ENCODE measurements at regions not wholly inside any gene's neighbourhood (a gene's known extent, or its start where the extent isn't known, plus 50 kb on each side); places are given as distances from the start of the nearest gene placed in this dataset.

GRCh38 chr16:6573577-6573976, 759.1 kb upstream of the RBFOX1 start:
- POLR2A ChIA-PET (ENCODE audit: unreplicated experiment), result no interaction called here
- Histone ChIP-seq H3K4me1 (ENCODE audit: control insufficient read depth, insufficient read depth, low read length) (no peaks in the 10 kb centered on the region), H3K9me1 (ENCODE audit: insufficient read depth, low read length) (no peaks in the 10 kb centered on the region), H2AK5ac (ENCODE audit: low read depth, low read length) (no peak overlapping the region), H3K14ac (replicated peaks; ENCODE audit: low read depth, low read length) (no peak overlapping the region), H3K79me1 (ENCODE audit: low read depth in 1 of 2, low read length in 2 of 2) (no peaks in the 10 kb centered on the region), H4K5ac (ENCODE audit: low read depth, low read length) (no peak overlapping the region), H3K27me3 (ENCODE audit: control insufficient read depth, insufficient read depth, low read length) (no peaks in the 10 kb centered on the region), H4K8ac (ENCODE audit: low read depth in 2 of 2, low read length in 2 of 2) (no peak overlapping the region), H2BK5ac (ENCODE audit: low read depth, low read length, poor library complexity, severe bottlenecking) (no peak overlapping the region), H2BK15ac (ENCODE audit: low read depth, low read length) (no peak overlapping the region), H3K27ac (ENCODE audit: insufficient read depth, low read length) (no peak overlapping the region), H2BK20ac (ENCODE audit: low read depth, low read length) (no peak overlapping the region), H3K4me2 (ENCODE audit: low read depth, low read length) (no peak overlapping the region), H2BK120ac (ENCODE audit: low read depth, low read length) (no peak overlapping the region), H3K4ac (ENCODE audit: low read depth, low read length) (no peak overlapping the region), H3K36me3 (ENCODE audit: control insufficient read depth, insufficient read depth, low read length) (no peaks in the 10 kb centered on the region), H3K56ac (ENCODE audit: extremely low read depth, insufficient read depth, low read length) (no peak overlapping the region), H2AFZ (replicated peaks; ENCODE audit: low read length, poor library complexity) (no peak overlapping the region), H2AK9ac (replicated peaks; ENCODE audit: low read depth, low read length, poor library complexity) (no peak overlapping the region), H3K18ac (ENCODE audit: low read depth, low read length) (no peak overlapping the region), H3K4me3 (ENCODE audit: insufficient read depth, low read depth, low read length) (no peak overlapping the region), H3K9me3 (ENCODE audit: control insufficient read depth, insufficient read depth, low read length) (peaks cover 15% of the 10 kb centered on the region), H4K91ac (ENCODE audit: insufficient read depth, low read depth, low read length) (no peak overlapping the region), H3K9ac (ENCODE audit: low read depth, low read length) (no peak overlapping the region), H4K20me1 (ENCODE audit: insufficient read depth, low read length) (no peaks in the 10 kb centered on the region), H3K23ac (ENCODE audit: low read depth, low read length) (no peak overlapping the region)
- in situ Hi-C loops (cut with MboI; ENCODE audit: low sequenced_read_pairs), result no loop called here
- dilution Hi-C loops (cut with HindIII; ENCODE audit: low sequenced_read_pairs, unreplicated experiment), result no loop called here
- WGBS, 2 experiments (ENCODE audit: extremely low coverage in 2 of 2, insufficient read length in 1 of 2), result 10% methylated on average over 7 of the region's 22 CpGs; no CpG with 5 or more reads in 1 of the 2 experiments
- DNase-seq, result no peak
- intact Hi-C loops (cut with micrococcal nuclease), result no loop called here
- BruUV-seq (replicated peaks), result no TSS peak
- TF ChIP-seq RFX5 (IDR thresholded peaks at IDR 0.05; ENCODE audit: low read depth, low read length), result no peak
- CTCF ChIA-PET, result no interaction called here
- ATAC-seq (ENCODE audit: low read depth), result no peak
